HFF-Myc (cell line): ENCODE measurements at regions not wholly inside any gene's neighbourhood (a gene's known extent, or its start where the extent isn't known, plus 50 kb on each side); places are given as distances from the start of the nearest gene placed in this dataset.

Experiments
- DNase-seq: peaks from one replicate; pipeline ENCODE4 v3.0.0-alpha.2; 2011; ENCODE audit warnings: low read depth; ENCODE audit errors: extremely low read depth
- H3K4me3 ChIP-seq: replicated peaks from 2 replicates; pipeline ENCODE4 v1.5.1; 2011; ENCODE audit warnings: low read depth, mild to moderate bottlenecking, control low read depth, low read length
- TF ChIP-seq, protein P1 (sequence below): IDR thresholded peaks from 2 replicates; pipeline ENCODE4 v1.5.1; 2012; ENCODE audit warnings: mild to moderate bottlenecking, low read depth, low read length, control low read depth; ENCODE audit errors: missing control alignments

DNA sequence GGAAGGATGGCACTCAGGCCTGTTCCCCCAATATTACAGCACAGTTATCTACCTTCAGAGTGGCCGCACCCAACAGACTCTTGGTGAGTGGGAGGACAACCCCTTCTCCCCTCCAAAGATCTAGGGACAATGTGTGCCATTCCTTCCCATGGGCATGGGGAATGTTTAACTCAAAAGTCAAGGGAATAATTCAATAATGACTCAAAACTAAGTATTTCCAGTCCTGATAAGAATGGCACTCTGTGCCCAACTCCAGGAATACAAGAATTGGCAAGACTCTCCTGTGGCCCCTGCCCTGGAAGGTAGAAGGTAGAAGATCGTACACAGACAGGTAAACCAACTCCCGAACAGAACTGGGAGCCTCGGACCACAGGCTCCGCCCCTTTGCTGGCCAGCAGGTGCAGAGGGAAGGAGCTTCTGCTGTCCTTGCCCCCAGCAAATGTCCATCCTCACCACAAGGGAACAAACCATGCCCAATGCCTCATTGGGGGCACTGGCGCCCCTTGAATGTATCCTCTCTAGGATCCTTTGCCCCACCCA lies 514.0 kb downstream of the NPHP4 start:
- no peak for DNase-seq
- TF ChIP-seq, protein P1, sequence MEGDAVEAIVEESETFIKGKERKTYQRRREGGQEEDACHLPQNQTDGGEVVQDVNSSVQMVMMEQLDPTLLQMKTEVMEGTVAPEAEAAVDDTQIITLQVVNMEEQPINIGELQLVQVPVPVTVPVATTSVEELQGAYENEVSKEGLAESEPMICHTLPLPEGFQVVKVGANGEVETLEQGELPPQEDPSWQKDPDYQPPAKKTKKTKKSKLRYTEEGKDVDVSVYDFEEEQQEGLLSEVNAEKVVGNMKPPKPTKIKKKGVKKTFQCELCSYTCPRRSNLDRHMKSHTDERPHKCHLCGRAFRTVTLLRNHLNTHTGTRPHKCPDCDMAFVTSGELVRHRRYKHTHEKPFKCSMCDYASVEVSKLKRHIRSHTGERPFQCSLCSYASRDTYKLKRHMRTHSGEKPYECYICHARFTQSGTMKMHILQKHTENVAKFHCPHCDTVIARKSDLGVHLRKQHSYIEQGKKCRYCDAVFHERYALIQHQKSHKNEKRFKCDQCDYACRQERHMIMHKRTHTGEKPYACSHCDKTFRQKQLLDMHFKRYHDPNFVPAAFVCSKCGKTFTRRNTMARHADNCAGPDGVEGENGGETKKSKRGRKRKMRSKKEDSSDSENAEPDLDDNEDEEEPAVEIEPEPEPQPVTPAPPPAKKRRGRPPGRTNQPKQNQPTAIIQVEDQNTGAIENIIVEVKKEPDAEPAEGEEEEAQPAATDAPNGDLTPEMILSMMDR = no peak
- no peak overlapping the region for H3K4me3 ChIP-seq

DNA sequence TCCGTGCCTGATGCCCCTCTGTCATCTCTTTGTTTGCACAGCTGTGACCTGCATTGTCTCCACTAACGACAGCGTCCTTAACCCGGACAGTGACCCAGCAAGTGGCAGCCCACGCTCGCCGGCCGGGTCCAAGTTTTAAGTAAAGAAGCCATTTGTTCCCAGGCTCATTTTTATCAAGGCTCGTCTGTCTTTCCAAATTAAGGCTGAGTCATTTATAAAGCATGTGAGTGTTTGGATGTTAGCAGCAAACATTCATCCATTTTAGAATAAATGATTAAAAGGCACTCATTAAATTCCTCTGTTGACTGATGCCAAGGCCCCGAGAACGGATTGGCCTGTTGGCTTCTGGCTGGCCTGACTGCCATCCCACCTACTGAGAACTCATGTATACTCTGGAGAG lies 514.5 kb downstream of the NPHP4 start:
- DNase-seq = no peak
- H3K4me3 ChIP-seq = no peak overlapping the region
- TF ChIP-seq, protein P1 = no peak

DNA sequence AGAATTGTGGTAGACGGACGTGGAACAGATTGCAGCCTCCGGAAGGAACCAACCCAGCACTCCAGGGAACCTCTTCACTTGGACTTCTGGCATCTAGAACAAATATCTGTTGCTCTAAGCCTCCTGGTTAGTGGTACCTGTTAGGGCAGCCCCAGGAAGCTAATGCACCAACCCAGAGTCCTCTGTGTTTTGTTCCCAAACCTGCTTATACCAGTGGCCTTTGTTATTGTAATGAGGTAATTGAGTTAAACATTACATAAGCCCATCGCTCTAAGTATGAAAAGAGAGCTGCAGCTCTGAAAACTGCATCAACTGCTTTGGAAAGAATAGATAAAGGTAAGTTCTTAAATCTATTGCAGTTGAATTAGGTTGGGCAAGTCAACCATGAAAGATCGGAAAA lies 516.7 kb downstream of the NPHP4 start:
- TF ChIP-seq, protein P1 = no peak
- no peak for DNase-seq

DNA sequence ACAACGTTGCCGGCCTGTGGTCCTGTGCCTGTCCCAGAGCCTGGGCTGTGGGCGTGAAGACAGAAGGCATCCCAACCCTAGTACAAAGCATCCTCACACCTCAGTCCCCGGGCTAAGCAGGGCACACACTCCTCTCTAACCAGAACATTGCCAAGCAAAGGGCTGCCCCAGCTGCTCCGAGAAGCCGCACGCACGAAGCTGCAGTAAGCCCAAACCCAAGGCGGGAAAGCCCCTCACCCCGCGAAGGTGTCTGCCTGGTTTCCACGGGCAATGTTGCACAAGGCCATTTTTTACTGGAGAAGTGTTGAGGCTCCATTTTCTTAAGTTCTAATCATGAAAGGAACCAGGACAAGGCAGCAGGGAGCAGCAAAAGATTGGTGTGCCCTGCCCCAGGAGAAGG lies 519.0 kb downstream of the NPHP4 start:
- DNase-seq = no peak
- TF ChIP-seq, protein P1 = no peak
- H3K4me3 ChIP-seq = no peak overlapping the region

More for the DNA sequence above, 516.7 kb downstream of the NPHP4 start:
- no peak overlapping the region for H3K4me3 ChIP-seq

DNA sequence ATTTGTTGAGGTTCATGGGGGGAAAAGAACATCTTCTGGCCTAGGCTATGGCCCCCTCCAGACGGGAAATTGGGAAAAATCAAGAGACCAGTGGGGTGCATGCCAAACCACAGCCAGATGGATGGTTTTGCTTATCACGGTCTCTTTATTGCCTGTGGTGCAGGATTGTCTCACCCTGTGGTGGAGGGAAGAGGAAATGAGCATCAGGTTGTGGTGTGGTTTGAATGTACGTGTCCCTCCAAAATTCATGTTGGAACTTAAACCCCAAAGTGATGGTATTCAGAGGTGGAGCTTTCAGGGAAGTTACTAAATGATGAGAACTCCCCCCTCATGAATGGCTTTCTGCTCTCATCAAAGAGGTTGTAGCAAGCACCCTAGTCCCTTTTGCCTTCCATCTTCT lies 525.7 kb downstream of the NPHP4 start:
- no peak overlapping the region for H3K4me3 ChIP-seq
- TF ChIP-seq, protein P1 = no peak
- no peak for DNase-seq

DNA sequence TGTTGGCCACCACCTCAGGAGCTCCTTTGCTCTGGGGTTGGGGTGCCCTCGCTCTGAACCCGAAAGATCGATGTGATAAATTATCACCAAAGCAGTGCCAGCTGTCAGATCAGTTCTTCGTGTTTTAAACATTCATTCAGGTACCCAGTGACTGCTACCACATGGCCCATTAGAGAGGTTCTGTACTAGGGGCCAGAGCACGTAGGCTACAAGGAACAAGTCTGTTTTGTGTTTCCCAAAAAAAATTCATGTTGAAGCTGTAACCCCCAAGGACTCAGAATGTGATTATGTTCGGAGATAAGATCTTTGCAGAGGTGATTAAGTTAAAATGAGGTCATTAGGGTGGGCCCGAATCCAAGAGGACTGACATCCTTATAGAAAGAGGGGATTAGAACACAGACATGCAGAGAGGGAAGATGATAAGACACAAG lies 526.9 kb downstream of the NPHP4 start:
- TF ChIP-seq, protein P1 = no peak
- no peak for DNase-seq
- H3K4me3 ChIP-seq = no peak overlapping the region

DNA sequence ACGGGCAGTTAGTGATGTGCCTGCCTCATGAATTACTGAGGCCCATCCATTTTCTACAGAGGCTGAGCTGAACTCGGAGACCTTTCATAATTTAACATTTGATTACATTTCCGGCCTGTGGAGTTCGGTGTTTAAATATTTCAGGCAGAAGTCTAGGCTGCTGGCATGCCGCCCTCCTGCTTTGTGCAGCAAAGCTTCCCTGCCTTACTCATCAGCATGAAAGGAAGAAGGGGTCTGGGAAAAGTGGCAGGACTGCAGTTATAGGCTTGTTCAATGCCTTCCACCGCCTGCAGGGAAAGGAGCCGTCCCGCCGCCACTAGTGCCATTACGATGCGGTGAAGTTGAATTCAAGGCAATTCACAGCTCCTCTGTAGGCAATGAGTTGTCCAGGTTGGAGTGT lies 527.9 kb downstream of the NPHP4 start:
- no peak overlapping the region for H3K4me3 ChIP-seq
- TF ChIP-seq, protein P1 = no peak
- DNase-seq = no peak
